HG02610 (cell line): ENCODE measurements at regions not wholly inside any gene's neighbourhood (a gene's known extent, or its start where the extent isn't known, plus 50 kb on each side); places are given as distances from the start of the nearest gene placed in this dataset.

ENCODE experiments used
- ATAC-seq: cut with Tn5 transposase; IDR thresholded peaks from one replicate; pipeline ENCODE4 v1.9.1; 2021; ENCODE audit warnings: mild to moderate bottlenecking, moderate library complexity; ENCODE audit not compliant: unreplicated experiment

GRCh38 chr10:6339891-6340290, 137.2 kb downstream of the PFKFB3 start:
- ATAC-seq: no peak

GRCh38 chr10:6342096-6342685, 139.5 kb downstream of the PFKFB3 start:
- ATAC-seq: no peak

DNA sequence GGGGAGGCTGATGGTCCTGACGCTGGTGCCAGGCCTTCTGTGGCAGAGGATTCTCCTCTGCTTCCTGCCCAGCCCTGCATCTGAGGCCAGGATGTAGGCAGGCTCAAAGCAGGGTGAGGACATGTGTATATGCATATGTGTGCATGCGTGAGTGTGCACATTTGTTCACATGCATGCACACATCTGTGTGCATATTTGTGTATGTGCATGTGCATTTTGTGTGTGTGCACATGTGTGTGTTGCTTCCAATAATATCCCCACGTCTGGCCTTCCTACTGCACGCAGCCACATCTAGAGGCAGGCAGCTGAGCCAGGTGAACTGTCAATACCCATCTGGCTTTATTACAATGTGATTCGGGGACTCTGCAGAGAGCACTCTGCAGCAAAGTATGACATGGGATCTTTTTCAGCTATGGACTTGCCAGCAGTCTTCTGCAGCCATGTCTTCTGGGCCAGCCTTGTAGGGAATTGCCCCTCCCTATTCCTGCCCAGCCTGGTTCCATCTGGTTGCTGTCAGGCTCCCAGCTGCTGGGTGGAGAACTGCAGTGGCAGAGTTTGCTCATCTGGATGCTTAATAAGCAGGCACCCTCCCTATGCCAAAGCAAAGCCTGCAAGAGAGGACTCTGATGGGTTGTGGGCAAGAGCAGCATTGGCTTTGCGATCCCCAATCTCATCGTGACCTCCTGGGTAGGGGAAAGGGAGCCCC, 140.7 kb downstream of the PFKFB3 start:
- no peak for ATAC-seq

DNA sequence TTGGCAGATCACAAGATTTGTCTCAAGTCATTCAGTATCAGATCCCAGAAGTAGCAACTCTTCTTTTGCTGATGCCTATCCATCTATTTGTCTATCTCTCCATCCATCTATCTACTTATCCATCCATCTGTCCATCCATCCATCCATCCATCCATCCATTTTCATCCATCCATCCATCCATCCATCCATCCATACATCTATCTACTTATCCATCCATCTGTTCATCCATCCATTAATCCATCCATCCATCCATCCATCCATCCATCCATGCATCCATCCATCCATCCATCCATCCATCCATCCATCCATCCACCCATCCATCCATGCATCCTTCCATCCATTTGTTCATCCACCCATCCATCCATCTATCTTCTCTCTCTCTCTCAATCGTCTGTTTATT, 142.7 kb downstream of the PFKFB3 start:
- no peak for ATAC-seq

DNA sequence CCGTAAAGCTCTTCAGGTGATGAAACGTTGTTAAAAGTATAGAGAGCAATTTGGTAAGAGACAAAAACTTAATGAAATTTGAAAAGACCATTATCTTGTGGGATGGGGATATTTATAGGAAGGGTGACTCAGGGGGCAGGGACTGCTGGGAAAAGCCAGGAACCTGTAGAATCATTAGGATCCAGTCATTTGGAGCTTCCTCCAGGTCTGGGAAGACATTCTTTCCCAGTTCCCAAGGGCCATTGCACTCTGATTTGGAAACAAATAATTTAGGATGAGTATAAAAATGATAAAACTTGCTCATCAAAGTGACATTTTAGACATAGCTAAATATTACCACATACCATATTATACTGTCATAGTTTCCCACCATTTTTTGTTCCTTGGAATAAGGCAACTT, 143.9 kb downstream of the PFKFB3 start:
- no peak for ATAC-seq

DNA sequence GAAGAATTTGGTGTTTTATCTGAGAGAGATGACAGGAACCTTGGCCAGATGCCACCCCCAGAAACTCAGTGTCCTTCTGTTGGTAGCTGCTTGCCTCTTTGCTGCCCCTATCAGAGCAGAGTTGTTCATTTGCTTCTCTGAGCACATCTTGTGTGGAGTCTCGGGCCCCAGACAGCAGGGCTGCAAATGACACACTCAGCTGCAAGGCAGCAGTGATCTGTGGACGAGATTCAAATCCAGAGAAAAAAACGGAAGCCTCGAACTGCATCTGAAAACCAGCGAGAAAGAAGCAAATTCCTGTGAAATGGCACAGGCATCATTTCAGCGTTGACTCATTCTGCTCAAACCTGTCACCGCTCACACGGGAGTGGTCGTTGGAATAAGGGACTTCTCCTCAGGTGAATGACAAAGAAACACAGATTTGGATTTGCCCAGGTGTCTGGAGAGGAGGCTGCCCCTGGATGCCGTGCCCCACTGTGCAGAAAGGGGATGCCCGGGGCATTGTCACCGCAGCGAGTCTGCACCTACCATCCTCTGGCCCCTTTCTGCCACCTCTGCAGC, 144.7 kb downstream of the PFKFB3 start:
- ATAC-seq: no peak

- peak; percentile 94 for ATAC-seq
Measured at GRCh38 chr10:6348096-6348874, 145.6 kb downstream of the PFKFB3 start.

- ATAC-seq: no peak
Measured at GRCh38 chr10:6349846-6350535, 147.3 kb downstream of the PFKFB3 start.

DNA sequence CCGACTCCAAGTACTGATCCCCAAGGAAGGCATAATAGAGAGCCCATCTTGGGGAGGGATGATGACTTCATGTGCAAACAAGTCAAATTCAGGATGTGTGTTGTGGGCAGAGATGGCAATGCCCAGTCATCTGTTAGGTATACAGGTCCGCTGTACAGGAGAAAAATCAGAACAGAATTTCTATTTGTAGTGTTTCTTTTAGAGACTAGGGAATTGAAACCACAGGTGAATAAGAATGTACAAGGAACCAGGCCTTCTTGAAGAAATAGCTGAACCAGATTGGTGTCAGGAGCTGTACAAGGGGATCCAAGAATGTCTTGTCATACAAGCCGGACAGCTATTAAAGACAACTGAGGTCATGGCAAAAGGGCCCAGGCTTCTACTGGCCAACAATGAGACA, 147.9 kb downstream of the PFKFB3 start:
- no peak for ATAC-seq

- ATAC-seq: no peak
Measured at GRCh38 chr10:6351495-6351894, 148.8 kb downstream of the PFKFB3 start.

- no peak for ATAC-seq
Measured at GRCh38 chr10:6353526-6353925, 150.8 kb downstream of the PFKFB3 start.

GRCh38 chr10:6354168-6354772, 151.5 kb downstream of the PFKFB3 start:
- ATAC-seq: no peak

GRCh38 chr10:6356280-6356793, 153.6 kb downstream of the PFKFB3 start:
- ATAC-seq: no peak

DNA sequence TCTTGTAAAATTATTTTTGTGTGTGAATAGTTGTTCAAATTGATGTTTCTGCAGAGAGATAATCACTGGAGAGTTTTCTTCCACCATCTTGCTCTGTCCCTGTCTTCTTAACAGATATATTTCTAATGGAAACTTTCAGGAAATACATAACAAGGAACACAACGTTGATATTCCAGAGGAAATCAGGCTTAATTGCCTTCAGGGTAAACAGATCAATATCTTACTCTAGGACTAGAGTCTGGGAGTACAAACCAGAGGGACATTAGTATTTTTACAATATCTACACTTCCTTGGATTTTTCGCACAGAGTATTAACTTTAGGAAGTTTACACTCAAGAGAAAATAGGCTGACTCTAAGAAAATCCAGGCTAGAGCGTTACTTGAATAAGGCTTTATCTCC, 159.1 kb downstream of the PFKFB3 start:
- no peak for ATAC-seq

- ATAC-seq: no peak
Measured at GRCh38 chr10:6362879-6363278, 160.1 kb downstream of the PFKFB3 start.

DNA sequence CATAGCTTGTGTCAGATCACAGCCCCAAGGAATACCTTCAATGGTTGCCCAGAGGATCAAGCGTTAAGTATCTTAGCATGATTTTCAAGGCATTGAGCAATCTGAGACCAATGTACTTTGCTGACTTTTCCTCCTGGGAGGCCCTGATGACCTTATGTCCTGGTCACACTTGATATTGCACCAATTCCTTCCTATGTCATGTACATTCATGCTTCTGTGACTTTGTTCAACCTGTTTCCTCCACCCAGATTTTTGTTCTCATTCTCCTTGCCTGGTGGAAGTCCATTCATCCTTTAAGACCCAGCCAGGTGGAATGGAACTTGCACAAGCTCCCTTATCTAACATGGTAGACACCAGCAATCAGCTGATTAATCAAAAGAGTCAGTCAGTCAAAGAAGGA, 160.8 kb downstream of the PFKFB3 start:
- no peak for ATAC-seq

- ATAC-seq: no peak
Measured at GRCh38 chr10:6364283-6364682, 161.6 kb downstream of the PFKFB3 start.

DNA sequence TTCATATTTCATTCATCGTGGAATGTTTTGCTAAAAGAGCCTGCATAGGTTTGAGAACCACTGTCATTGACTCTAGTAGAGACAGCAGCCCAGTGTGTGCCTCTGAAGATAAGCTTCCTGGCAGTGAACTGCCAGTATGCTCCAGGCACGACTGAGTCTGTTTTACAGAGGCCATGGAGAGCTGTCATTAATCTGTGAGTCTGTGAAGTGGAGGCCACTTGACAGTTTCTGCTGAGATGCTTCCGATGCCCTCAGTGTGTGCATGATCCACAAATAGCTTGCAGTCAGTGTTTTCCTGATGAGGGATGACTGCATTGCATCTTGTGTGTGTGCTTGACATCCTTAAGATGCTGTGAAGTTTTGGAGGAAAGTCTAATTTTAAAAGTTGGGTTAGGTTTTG, 162.2 kb downstream of the PFKFB3 start:
- ATAC-seq: no peak

DNA sequence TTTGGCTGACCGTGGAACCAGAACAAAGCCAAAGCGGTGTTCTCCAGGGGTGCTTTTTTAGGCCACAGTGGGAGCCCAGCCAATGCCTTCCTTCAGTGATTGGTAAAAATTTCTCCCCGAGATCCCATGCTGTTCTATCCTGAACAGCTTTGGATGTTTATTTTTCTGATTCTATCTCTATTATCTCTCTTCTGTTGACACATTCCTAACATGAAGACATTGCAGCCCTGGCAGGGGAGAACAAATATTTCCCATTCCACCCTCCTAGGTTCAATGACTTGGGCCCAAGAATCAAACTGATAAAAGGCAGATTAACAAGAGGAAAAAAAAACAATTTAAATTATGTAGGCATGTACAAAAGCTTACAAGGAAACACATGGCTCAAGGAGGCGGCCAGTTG, 162.7 kb downstream of the PFKFB3 start:
- no peak for ATAC-seq
